ENCODE measurements at regions not wholly inside any gene's neighbourhood (a gene's known extent, or its start where the extent isn't known, plus 50 kb on each side); places are given as distances from the start of the nearest gene placed in this dataset.

DNA sequence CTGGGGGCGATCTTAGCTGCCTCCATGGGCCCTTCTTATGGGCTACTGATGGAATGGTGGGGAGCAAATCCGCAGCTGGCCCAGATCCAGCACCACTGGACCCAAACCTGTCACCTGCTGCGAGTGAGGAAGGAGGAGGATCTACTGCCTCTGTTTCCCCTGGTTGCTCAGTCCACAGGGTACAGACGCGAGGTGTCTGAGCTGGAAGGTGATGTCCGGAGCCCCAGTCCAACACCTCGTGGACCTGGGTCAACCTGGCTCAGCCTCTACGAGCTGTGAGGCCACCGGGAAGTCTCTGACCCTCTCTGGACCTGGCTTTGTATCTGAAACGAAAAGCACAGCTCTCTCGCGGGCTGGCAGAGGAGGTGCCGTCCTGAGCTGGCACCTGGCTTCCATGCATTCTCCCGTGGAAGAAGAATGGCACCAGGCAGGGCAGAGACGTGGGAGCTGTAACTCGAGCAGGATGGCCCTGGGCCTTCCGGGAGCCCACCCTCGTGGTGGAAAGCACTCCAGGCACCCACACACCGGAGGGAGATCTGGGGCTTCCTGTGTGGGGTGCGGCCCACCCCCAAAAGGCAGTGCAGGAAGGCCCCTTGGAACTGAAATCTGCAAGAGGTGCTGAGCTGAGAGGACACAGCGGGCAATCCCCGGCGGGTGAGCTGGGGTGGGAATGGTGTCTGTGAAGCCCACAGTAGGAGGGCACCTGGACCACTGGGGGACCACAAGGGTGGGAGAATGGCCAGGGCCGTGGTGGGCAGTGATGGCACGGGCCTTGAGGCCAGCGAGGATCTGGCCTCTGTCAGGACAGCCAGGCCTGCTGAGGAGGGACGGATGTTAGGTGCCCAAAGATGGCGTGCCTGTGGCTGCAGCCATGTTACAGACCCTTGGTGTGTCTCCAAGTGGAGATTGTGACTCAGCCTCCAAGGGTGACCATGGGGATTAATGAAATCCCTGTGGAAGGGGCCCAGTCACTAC is 133.4 kb downstream of the OLFM1 start:
- H3K4me1 Mint-ChIP-seq (ENCODE audit: unreplicated experiment), result peaks cover 19% of the 10 kb centered on the region
- no peak overlapping the region for H3K27ac Mint-ChIP-seq
- no peaks in the 10 kb centered on the region for H3K9me3 Mint-ChIP-seq
- H3K27me3 Mint-ChIP-seq, result peaks cover 27% of the 10 kb centered on the region
- TF ChIP-seq, protein P1, sequence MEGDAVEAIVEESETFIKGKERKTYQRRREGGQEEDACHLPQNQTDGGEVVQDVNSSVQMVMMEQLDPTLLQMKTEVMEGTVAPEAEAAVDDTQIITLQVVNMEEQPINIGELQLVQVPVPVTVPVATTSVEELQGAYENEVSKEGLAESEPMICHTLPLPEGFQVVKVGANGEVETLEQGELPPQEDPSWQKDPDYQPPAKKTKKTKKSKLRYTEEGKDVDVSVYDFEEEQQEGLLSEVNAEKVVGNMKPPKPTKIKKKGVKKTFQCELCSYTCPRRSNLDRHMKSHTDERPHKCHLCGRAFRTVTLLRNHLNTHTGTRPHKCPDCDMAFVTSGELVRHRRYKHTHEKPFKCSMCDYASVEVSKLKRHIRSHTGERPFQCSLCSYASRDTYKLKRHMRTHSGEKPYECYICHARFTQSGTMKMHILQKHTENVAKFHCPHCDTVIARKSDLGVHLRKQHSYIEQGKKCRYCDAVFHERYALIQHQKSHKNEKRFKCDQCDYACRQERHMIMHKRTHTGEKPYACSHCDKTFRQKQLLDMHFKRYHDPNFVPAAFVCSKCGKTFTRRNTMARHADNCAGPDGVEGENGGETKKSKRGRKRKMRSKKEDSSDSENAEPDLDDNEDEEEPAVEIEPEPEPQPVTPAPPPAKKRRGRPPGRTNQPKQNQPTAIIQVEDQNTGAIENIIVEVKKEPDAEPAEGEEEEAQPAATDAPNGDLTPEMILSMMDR (conservative IDR thresholded peaks at IDR 0.05), result no peak
- no peak overlapping the region for H3K4me3 Mint-ChIP-seq
- no peak for DNase-seq (ENCODE audit: extremely low spot score, unreplicated experiment)
- no peaks in the 10 kb centered on the region for H3K36me3 Mint-ChIP-seq

DNA sequence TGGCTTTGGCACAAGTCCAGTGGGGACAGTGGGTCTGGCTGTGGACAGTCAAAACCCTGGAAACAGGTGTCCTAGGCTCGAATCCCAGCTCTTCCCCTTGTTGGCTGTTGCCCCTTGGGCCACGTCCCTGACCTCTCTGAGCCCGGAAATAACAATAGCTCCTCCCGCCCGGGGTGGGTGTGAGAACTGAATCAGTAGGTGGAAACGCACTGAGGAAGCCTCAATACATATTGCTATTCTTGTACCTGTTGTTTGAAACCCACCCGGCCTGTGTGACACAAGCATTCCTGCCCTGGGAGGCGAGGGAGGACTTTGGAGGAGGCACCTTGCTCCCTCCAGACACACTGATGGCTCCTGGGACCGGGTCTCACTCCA is 134.1 kb downstream of the OLFM1 start:
- DNase-seq (ENCODE audit: extremely low spot score, unreplicated experiment), result no peak
- peaks cover 26% of the 10 kb centered on the region for H3K27me3 Mint-ChIP-seq
- TF ChIP-seq, protein P1 (conservative IDR thresholded peaks at IDR 0.05), result no peak

DNA sequence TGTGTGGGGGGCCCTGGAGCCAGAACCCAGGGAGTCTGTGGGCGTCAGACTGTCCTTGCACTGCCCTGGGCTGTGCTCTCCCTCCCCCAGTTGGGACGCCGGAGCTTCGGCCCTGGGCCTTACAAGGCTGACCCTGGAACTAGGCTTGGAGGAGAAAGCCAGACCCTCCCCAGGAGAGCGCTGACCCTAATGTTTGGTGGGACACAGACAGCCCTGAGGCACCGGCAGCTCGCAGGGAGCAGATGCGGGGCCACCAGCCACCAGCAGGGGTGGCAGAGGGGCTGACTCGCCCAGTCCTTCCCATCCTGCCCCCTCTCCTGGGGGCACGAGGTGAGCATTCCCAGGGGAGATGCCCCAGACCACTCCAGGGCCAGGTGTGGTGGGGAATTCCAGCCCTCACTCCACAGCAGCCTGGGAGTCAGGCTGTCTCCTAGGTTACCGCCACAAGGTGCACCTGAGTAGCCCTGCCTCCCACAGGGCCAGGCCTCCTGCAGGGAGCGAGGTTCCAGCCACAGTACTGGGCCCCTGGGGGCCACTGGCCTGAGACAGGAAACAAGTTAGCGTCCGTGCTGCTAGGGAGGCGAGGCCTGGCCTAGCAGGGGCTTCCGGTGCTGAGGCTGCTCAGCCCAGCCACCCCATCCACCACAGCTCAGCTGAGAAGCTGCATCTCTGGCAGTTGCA is 134.6 kb downstream of the OLFM1 start:
- H3K4me1 Mint-ChIP-seq (ENCODE audit: unreplicated experiment), result peaks cover 13% of the 10 kb centered on the region
- TF ChIP-seq, protein P1 (conservative IDR thresholded peaks at IDR 0.05), result peak; percentile 48
- no peak overlapping the region for H3K4me3 Mint-ChIP-seq
- peaks cover 21% of the 10 kb centered on the region for H3K27me3 Mint-ChIP-seq
- no peaks in the 10 kb centered on the region for H3K9me3 Mint-ChIP-seq
- DNase-seq (ENCODE audit: extremely low spot score, unreplicated experiment), result no peak
- no peaks in the 10 kb centered on the region for H3K36me3 Mint-ChIP-seq
- H3K27ac Mint-ChIP-seq, result no peak overlapping the region

More for the DNA sequence above, 134.1 kb downstream of the OLFM1 start:
- Mint-ChIP-seq H3K36me3 (no peaks in the 10 kb centered on the region), H3K4me3 (no peak overlapping the region), H3K9me3 (no peaks in the 10 kb centered on the region), H3K4me1 (ENCODE audit: unreplicated experiment) (peaks cover 18% of the 10 kb centered on the region), H3K27ac (no peak overlapping the region)

DNA sequence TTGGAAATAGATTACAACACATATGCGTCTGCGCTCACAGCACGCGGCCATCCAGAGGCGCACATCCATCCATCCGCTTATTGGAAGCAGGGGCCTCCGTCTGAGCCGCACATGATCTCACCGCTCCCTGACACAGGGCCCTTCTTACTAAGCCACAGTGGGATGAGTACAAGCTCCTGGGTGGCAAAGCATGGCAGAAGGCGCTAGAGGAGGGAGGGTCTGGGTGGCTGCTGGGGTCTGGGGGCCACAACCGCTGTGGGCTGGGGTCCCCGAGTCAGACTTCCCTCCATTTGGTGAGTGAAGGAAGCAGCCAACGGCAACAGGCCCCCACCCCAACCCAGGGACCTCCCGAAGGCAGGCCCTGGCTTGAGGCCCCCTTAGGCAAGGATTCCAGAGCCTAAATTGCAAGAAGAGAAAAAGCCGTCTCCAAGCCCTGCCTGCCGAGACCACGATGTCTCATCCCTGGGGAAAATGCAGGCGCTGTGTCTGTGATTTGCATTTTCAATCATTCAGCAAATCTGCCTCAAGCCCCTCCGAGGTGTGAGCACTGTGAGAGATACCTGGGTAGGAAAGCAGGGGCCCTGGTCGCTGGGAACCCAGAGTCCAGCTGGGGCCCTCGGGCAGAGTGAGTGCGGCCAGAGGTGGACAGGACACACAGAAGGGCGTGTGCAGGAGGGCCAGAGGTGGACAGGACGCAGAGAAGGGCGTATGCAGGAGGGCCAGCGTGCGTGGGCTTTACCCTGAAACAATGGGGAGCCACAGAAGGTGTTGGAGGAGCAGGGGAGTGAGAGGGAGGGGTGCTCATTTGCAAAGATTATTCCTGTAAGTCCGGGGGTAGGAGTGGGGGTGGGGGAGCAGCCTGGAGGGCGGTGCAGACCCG is 135.7 kb downstream of the OLFM1 start:
- Mint-ChIP-seq H3K4me3 (no peak overlapping the region), H3K27ac (no peak overlapping the region), H3K9me3 (no peaks in the 10 kb centered on the region), H3K36me3 (no peaks in the 10 kb centered on the region), H3K4me1 (ENCODE audit: unreplicated experiment) (peaks cover 11% of the 10 kb centered on the region), H3K27me3 (peaks cover 10% of the 10 kb centered on the region)
- TF ChIP-seq, protein P1 (conservative IDR thresholded peaks at IDR 0.05), result no peak
- DNase-seq (ENCODE audit: extremely low spot score, unreplicated experiment), result no peak

DNA sequence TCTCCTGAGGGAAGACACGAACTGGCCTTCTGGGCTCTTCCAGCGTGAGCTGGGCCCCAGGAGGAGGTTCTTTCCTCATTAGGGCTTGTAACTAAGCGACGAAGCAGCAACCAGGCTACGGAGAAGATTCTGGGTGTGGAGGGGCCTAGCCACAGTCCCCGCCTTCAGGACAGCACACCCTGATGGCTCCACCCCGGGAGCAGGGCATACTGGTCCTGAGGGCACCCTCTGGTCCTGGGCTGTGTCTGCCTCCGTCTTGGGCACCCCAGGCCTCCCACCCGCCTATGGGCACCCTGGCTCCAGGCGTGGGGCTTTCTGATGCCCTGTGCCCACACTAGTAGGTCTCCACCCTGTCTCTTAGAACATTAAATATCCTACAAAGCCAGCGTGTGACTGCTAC is 136.4 kb downstream of the OLFM1 start:
- Mint-ChIP-seq H3K27me3 (peaks cover 3% of the 10 kb centered on the region), H3K9me3 (no peaks in the 10 kb centered on the region), H3K4me3 (no peak overlapping the region), H3K27ac (no peak overlapping the region), H3K36me3 (no peaks in the 10 kb centered on the region), H3K4me1 (ENCODE audit: unreplicated experiment) (peaks cover 11% of the 10 kb centered on the region)
- TF ChIP-seq, protein P1 (conservative IDR thresholded peaks at IDR 0.05), result no peak
- DNase-seq (ENCODE audit: extremely low spot score, unreplicated experiment), result no peak

All from type B pancreatic cell (in vitro differentiated cells).